GM18499 (cell line): ENCODE measurements at regions not wholly inside any gene's neighbourhood (a gene's known extent, or its start where the extent isn't known, plus 50 kb on each side); places are given as distances from the start of the nearest gene placed in this dataset.

Experiments
- ATAC-seq: cut with Tn5 transposase; IDR thresholded peaks from one replicate; pipeline ENCODE4 v1.9.1; 2021; ENCODE audit warnings: moderate number of reproducible peaks; ENCODE audit not compliant: insufficient read depth, unreplicated experiment

DNA sequence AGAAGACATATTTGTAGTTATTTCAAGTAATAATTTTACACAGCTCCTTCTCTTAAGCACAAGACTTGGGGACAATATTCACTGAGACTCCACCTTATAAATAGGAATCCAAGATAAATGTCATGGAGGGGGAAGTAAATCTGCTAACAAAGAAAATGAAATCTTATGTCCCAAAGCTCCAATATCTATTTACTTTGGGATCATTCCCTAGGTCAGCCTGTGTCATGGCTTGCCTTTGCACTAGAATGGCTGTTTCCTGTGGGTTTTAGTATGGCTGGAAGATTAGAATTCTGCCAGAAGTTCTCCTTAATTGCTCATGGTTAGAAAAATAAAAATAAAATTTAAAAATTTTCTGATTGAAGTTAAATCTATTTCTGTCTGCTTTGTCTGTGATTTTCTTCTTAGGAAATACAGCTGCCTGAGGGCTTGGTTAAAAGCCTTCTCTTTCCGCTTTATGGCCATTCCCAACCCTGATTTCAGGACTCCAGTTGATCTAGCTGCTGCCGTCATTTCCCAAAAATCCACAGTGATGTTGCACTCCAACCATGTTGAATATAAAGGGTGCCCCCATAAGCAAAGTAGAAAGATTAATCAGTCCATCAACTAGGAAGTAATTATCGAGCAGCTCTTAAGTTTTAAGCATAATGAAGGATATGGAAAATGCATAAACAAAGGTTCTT is 326.4 kb upstream of the LYPLAL1 start:
- no peak for ATAC-seq

- no peak for ATAC-seq
These were observed 325.7 kb upstream of the LYPLAL1 start for GRCh38 chr1:218848009-218848408.

DNA sequence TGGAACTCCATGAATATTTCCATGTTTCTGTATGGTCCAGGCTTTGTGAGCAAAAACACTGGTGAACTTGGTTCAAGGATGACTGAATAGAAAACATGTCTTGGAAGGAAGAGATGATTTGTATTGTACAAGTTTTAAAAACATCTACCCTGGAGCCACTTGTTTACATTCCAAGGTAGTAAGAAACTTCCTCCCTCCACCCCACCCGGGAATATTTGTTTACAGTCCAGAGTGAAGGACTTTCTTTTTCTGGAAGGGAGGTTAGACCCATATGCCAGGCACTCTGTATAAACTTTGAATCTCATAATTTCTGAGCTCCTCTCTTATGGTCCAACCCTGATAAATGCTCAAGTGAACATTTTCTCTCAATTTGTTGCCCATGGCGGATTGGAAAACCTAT is 323.3 kb upstream of the LYPLAL1 start:
- no peak for ATAC-seq

GRCh38 chr1:218851586-218851985 is 322.1 kb upstream of the LYPLAL1 start:
- no peak for ATAC-seq

GRCh38 chr1:218852527-218852926 is 321.2 kb upstream of the LYPLAL1 start:
- no peak for ATAC-seq

- no peak for ATAC-seq
These were observed 309.7 kb upstream of the LYPLAL1 start for GRCh38 chr1:218863987-218864386.

DNA sequence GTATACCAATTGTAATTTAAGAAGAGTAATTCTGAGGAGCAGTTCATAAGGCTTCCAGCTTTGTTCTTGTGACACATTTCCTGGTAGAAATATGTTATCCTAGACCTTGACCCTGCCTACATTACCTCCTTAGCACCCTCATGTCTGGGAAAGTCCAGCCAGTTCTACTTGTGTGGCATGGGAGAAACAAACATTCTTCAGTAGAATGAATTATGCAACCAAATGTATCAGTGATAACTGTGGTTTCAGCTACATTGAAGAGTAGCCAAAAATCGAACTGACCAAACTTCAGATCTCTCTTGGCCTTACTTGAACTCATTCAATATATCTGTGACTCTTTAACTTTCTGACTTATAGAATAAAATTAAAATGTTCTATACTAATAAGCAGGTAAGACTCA is 308.1 kb upstream of the LYPLAL1 start:
- no peak for ATAC-seq

GRCh38 chr1:218866507-218866906 is 307.2 kb upstream of the LYPLAL1 start:
- ATAC-seq: no peak

- no peak for ATAC-seq
These were observed 306.6 kb upstream of the LYPLAL1 start for GRCh38 chr1:218867066-218867465.

DNA sequence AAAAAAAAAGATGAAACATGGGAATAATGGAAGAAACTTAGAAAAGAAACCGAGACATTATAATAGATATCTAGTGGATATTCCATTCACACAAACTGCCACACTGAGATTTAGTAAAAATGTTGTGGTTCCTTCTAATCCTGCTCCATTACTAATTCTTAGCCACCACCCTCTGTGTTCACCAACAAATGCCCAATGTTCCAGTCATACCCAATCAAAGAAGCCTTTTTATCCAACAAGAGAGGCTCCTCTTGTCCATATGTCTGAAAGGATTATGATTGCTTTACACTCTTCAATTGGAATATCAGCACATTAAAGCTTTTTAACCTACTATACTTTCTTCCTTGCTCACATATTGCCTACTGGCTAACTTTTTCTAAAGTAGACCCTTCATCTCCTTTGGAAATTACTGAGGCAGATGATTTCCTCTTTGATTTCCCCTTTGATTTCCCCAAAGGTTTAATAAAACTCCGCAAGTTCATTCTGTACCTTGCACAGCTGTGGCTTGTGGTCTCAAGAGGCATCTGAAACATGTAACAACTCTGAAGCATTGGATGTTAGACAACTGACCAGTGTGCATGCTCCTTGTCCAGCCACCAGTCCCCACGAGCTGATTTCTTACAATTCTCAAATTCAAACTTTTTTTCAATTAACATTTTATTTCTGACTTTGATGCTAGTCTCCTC is 305.6 kb upstream of the LYPLAL1 start:
- ATAC-seq: no peak

- ATAC-seq: no peak
These were observed 304.4 kb upstream of the LYPLAL1 start for GRCh38 chr1:218869276-218869675.

- ATAC-seq: no peak
These were observed 301.7 kb upstream of the LYPLAL1 start for GRCh38 chr1:218872026-218872425.

DNA sequence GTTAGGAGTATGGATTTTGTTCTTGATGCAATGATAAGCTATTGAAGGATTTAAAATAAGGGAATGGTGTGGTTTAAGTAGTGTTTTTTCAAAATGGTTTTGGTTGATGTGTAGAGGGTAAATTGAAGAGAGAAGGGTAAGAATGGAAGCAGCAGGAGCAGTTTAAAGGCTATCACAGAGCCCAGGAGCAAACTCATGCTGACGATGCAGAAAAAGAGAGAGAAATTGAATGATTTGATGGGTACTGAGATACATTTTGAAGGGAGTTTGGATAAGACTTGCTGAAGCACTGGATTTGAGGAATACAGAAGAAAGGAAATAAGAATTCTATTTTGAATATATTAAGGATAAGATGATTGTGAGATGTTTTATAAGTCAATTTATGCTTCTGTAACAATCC is 300.8 kb upstream of the LYPLAL1 start:
- no peak for ATAC-seq

DNA sequence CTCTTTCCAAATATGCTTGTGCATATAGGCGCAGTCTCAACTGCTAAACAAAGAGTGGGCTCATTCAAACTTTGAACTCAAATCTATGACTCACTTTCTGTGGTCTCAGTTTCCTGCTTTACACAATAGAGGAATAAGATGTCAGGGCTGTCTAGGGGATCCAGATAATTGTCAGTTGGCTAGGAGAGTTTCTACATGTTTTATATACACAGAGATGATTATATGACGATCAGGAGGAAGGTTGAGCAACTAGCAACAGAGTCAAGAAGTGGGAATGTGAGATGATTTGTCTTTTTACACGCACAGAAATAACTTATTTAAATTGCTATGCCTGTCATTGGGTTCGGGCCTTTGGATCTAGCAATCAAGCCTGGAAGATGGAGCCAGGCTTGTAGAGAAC is 299.4 kb upstream of the LYPLAL1 start:
- no peak for ATAC-seq

- ATAC-seq: no peak
These were observed 298.8 kb upstream of the LYPLAL1 start for GRCh38 chr1:218874801-218875400.

DNA sequence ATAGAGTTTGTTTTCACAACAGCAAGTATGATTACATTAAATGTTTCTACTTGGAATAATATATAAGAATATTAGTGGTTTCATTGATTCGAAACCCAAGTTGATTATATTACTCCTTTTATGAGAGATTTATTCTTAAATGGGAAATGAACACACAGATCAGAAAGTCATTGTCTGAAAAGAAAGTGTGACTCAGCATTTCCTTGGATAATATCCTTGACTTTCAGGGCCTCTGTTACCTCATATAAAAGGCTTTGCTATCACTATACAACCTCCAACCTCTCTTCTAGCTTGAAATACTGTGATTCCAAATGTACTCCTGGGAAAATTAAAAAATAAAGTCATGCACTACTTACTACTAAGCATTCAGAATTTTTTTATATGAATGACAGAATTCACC is 295.3 kb upstream of the LYPLAL1 start:
- no peak for ATAC-seq

GRCh38 chr1:218880484-218881060 is 293.1 kb upstream of the LYPLAL1 start:
- no peak for ATAC-seq

DNA sequence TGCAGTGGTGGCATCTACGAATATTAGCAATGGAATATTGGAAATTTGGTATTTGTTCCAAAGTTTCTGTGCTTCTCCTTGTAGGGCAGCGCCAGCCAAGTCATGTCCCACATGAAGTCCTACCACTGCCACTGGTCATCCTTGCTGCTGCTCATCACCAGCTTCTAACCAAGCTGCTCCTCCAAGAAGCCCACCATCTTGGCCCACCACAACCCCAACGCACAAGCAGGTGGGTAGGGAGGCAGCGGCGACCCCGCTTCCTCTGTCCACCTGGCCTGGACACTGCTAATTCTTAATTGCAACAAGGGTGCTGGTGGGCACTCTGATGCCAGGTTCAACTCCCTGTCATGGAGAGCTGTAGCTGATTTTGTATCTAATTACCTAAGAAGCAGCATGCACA is 291.2 kb upstream of the LYPLAL1 start:
- ATAC-seq: no peak

GRCh38 chr1:218886101-218886871 is 287.4 kb upstream of the LYPLAL1 start:
- no peak for ATAC-seq

- no peak for ATAC-seq
These were observed 286.3 kb upstream of the LYPLAL1 start for GRCh38 chr1:218887141-218887925.
